ENCODE measurements at regions not wholly inside any gene's neighbourhood (a gene's known extent, or its start where the extent isn't known, plus 50 kb on each side); places are given as distances from the start of the nearest gene placed in this dataset.
"Not testable (repeated sequence)": the region's sequence is repeated elsewhere in the genome, so short reads cannot be mapped to it uniquely, and the experiment has no call there.

- H3K27me3 Mint-ChIP-seq; H3K4me3 Mint-ChIP-seq; H3K9me3 Mint-ChIP-seq; intact Hi-C loops (cut with micrococcal nuclease); H3K27ac Mint-ChIP-seq; CTCF ChIA-PET; ATAC-seq; H3K36me3 Mint-ChIP-seq (ENCODE audit: low read depth); POLR2A ChIA-PET; DNase-seq: not testable (repeated sequence)
- H3K4me1 Mint-ChIP-seq (ENCODE audit: low read depth) = peaks cover 13% of the 10 kb centered on the region
Observed at GRCh38 chr2:87325911-87326294, 304.3 kb upstream of the PLGLB1 start.

- peaks cover 13% of the 10 kb centered on the region for H3K4me1 Mint-ChIP-seq (ENCODE audit: low read depth)
- H3K27me3 Mint-ChIP-seq; H3K4me3 Mint-ChIP-seq; intact Hi-C loops (cut with micrococcal nuclease); ATAC-seq; H3K36me3 Mint-ChIP-seq (ENCODE audit: low read depth); CTCF ChIA-PET; POLR2A ChIA-PET; H3K9me3 Mint-ChIP-seq; DNase-seq; H3K27ac Mint-ChIP-seq: not testable (repeated sequence)
Observed at GRCh38 chr2:87326754-87327153, 305.1 kb upstream of the PLGLB1 start.

GRCh38 chr2:87327648-87328371, 306.2 kb upstream of the PLGLB1 start:
- POLR2A ChIA-PET; H3K27ac Mint-ChIP-seq; CTCF ChIA-PET; intact Hi-C loops (cut with micrococcal nuclease); H3K9me3 Mint-ChIP-seq; H3K4me3 Mint-ChIP-seq; ATAC-seq; H3K27me3 Mint-ChIP-seq; DNase-seq; H3K36me3 Mint-ChIP-seq (ENCODE audit: low read depth): not testable (repeated sequence)
- peaks cover 13% of the 10 kb centered on the region for H3K4me1 Mint-ChIP-seq (ENCODE audit: low read depth)

GRCh38 chr2:87329529-87329928, 307.9 kb upstream of the PLGLB1 start:
- H3K27me3 Mint-ChIP-seq; POLR2A ChIA-PET; DNase-seq; intact Hi-C loops (cut with micrococcal nuclease); H3K4me3 Mint-ChIP-seq; ATAC-seq; H3K4me1 Mint-ChIP-seq (ENCODE audit: low read depth); H3K9me3 Mint-ChIP-seq; H3K36me3 Mint-ChIP-seq (ENCODE audit: low read depth); H3K27ac Mint-ChIP-seq; CTCF ChIA-PET: not testable (repeated sequence)

GRCh38 chr2:87330486-87330885, 308.8 kb upstream of the PLGLB1 start:
- H3K36me3 Mint-ChIP-seq (ENCODE audit: low read depth); H3K27ac Mint-ChIP-seq; DNase-seq; H3K9me3 Mint-ChIP-seq; POLR2A ChIA-PET; H3K4me3 Mint-ChIP-seq; H3K27me3 Mint-ChIP-seq; CTCF ChIA-PET; intact Hi-C loops (cut with micrococcal nuclease); H3K4me1 Mint-ChIP-seq (ENCODE audit: low read depth): not testable (repeated sequence)
- peak; percentile 74 for ATAC-seq

GRCh38 chr2:87331940-87332583, 310.4 kb upstream of the PLGLB1 start:
- H3K36me3 Mint-ChIP-seq (ENCODE audit: low read depth); ATAC-seq; H3K9me3 Mint-ChIP-seq; intact Hi-C loops (cut with micrococcal nuclease); CTCF ChIA-PET; H3K4me3 Mint-ChIP-seq; POLR2A ChIA-PET; H3K27me3 Mint-ChIP-seq; H3K4me1 Mint-ChIP-seq (ENCODE audit: low read depth); H3K27ac Mint-ChIP-seq; DNase-seq: not testable (repeated sequence)

GRCh38 chr2:87334888-87335287, 313.2 kb upstream of the PLGLB1 start:
- POLR2A ChIA-PET; ATAC-seq; H3K4me1 Mint-ChIP-seq (ENCODE audit: low read depth); H3K4me3 Mint-ChIP-seq; DNase-seq; H3K36me3 Mint-ChIP-seq (ENCODE audit: low read depth); CTCF ChIA-PET; H3K9me3 Mint-ChIP-seq; H3K27me3 Mint-ChIP-seq; H3K27ac Mint-ChIP-seq; intact Hi-C loops (cut with micrococcal nuclease): not testable (repeated sequence)

- POLR2A ChIA-PET; H3K27me3 Mint-ChIP-seq; CTCF ChIA-PET; H3K27ac Mint-ChIP-seq; H3K9me3 Mint-ChIP-seq; DNase-seq; H3K36me3 Mint-ChIP-seq (ENCODE audit: low read depth); H3K4me1 Mint-ChIP-seq (ENCODE audit: low read depth); H3K4me3 Mint-ChIP-seq; intact Hi-C loops (cut with micrococcal nuclease): not testable (repeated sequence)
- ATAC-seq = peak; percentile 34
Observed at GRCh38 chr2:87338998-87339397, 317.4 kb upstream of the PLGLB1 start.

- H3K4me3 Mint-ChIP-seq; H3K36me3 Mint-ChIP-seq (ENCODE audit: low read depth); H3K4me1 Mint-ChIP-seq (ENCODE audit: low read depth); H3K9me3 Mint-ChIP-seq; POLR2A ChIA-PET; ATAC-seq; intact Hi-C loops (cut with micrococcal nuclease); H3K27me3 Mint-ChIP-seq; CTCF ChIA-PET; H3K27ac Mint-ChIP-seq: not testable (repeated sequence)
- peak; percentile 55 for DNase-seq
- peak; percentile 69 for TF ChIP-seq CTCF (IDR thresholded peaks at IDR 0.05)
Observed at GRCh38 chr2:87341601-87342014, 320.0 kb upstream of the PLGLB1 start.

GRCh38 chr2:87342175-87342574, 320.5 kb upstream of the PLGLB1 start:
- intact Hi-C loops (cut with micrococcal nuclease); H3K9me3 Mint-ChIP-seq; H3K27me3 Mint-ChIP-seq; H3K4me3 Mint-ChIP-seq; ATAC-seq; H3K27ac Mint-ChIP-seq; H3K36me3 Mint-ChIP-seq (ENCODE audit: low read depth); POLR2A ChIA-PET; CTCF ChIA-PET; H3K4me1 Mint-ChIP-seq (ENCODE audit: low read depth); DNase-seq: not testable (repeated sequence)

- H3K4me3 Mint-ChIP-seq; intact Hi-C loops (cut with micrococcal nuclease); H3K36me3 Mint-ChIP-seq (ENCODE audit: low read depth); POLR2A ChIA-PET; DNase-seq; H3K27ac Mint-ChIP-seq; H3K4me1 Mint-ChIP-seq (ENCODE audit: low read depth); ATAC-seq; CTCF ChIA-PET; H3K9me3 Mint-ChIP-seq; H3K27me3 Mint-ChIP-seq: not testable (repeated sequence)
Observed at GRCh38 chr2:87343347-87343746, 321.7 kb upstream of the PLGLB1 start.
